Left colon (tissue), 2 donors: ENCODE measurements at regions not wholly inside any gene's neighbourhood (a gene's known extent, or its start where the extent isn't known, plus 50 kb on each side); places are given as distances from the start of the nearest gene placed in this dataset.

Source experiments
- ATAC-seq: fragments of 200-7000 bp; cut with Tn5 transposase; one replicate; pipeline ENCODE4 v1.9.1; 2020; ENCODE audit warnings: mild to moderate bottlenecking, moderate library complexity
- DNase-seq, 2 donors: peaks; one replicate each; pipeline ENCODE4 v3.0.0-alpha.2; 2020
- intact Hi-C, 2 donors: fragments of 100-400 bp; cut with DNase I in 1 of 2; cut with micrococcal nuclease in 1 of 2; formaldehyde crosslinking; loops; one replicate each; pipeline versions ENCODE4 v1.11.2 to v1.14.0; 2022; cut with DNase I, micrococcal nuclease
- donor health status: DM: no; HTN: no; CAD: no.
- donor health status: DM: yes; HTN: yes; CAD: no.

GRCh38 chr9:108150736-108151586, 661.4 kb upstream of the KLF4 start:
- ATAC-seq (no peak), DNase-seq (no peak)
- intact Hi-C loops = no loop called here

GRCh38 chr9:108149326-108149725, 659.8 kb upstream of the KLF4 start:
- ATAC-seq (no peak), DNase-seq (no peak)
- intact Hi-C loops = no loop called here

- DNase-seq (peak; percentile 79 to 92), ATAC-seq (peak; percentile 100)
- intact Hi-C loops = no loop called here
Measured at GRCh38 chr9:108142504-108143201, 653.1 kb upstream of the KLF4 start.

- DNase-seq (no peak), ATAC-seq (no peak)
- intact Hi-C loops = no loop called here
Measured at GRCh38 chr9:108142142-108142503, 652.6 kb upstream of the KLF4 start.

- intact Hi-C loops = no loop called here
- no peak for DNase-seq
- ATAC-seq = no peak
Measured at GRCh38 chr9:108139900-108140299, 650.3 kb upstream of the KLF4 start.

GRCh38 chr9:108138516-108138915, 648.9 kb upstream of the KLF4 start:
- no peak for DNase-seq
- ATAC-seq = no peak
- intact Hi-C loops = no loop called here

GRCh38 chr9:108136656-108137055, 647.1 kb upstream of the KLF4 start:
- intact Hi-C loops = no loop called here
- ATAC-seq (no peak), DNase-seq (no peak)

- intact Hi-C loops = no loop called here
- ATAC-seq = peak; percentile 65
- no peak for DNase-seq
Measured at GRCh38 chr9:108134486-108135128, 645.0 kb upstream of the KLF4 start.

- no peak for ATAC-seq
- no peak for DNase-seq
- intact Hi-C loops = no loop called here
Measured at GRCh38 chr9:108133680-108134079, 644.1 kb upstream of the KLF4 start.

- DNase-seq = no peak
- intact Hi-C loops = no loop called here
Measured at GRCh38 chr9:108133101-108133500, 643.5 kb upstream of the KLF4 start.

GRCh38 chr9:108130905-108131304, 641.3 kb upstream of the KLF4 start:
- intact Hi-C loops = no loop called here
- ATAC-seq (no peak), DNase-seq (no peak)

More at GRCh38 chr9:108133101-108133500, 643.5 kb upstream of the KLF4 start:
- no peak for ATAC-seq

- intact Hi-C loops = no loop called here
- ATAC-seq = no peak
- no peak for DNase-seq
Measured at GRCh38 chr9:108125625-108126024, 636.1 kb upstream of the KLF4 start.

GRCh38 chr9:108119530-108120113, 630.1 kb upstream of the KLF4 start:
- intact Hi-C loops = no loop called here
- DNase-seq (no peak), ATAC-seq (no peak)

- ATAC-seq (no peak), DNase-seq (no peak)
- intact Hi-C loops = no loop called here
Measured at GRCh38 chr9:108117795-108118194, 628.2 kb upstream of the KLF4 start.

GRCh38 chr9:108117306-108117705, 627.7 kb upstream of the KLF4 start:
- no peak for ATAC-seq
- no peak for DNase-seq
- intact Hi-C loops = no loop called here

GRCh38 chr9:108113596-108113995, 624.0 kb upstream of the KLF4 start:
- intact Hi-C loops = no loop called here
- ATAC-seq = no peak
- DNase-seq = no peak

- peak; percentile 17 for ATAC-seq
- no peak for DNase-seq
- intact Hi-C loops = no loop called here
Measured at GRCh38 chr9:108109927-108110690, 620.5 kb upstream of the KLF4 start.

GRCh38 chr9:108108852-108109448, 619.4 kb upstream of the KLF4 start:
- DNase-seq (no peak), ATAC-seq (peak; percentile 47)
- intact Hi-C loops = no loop called here
